Hepatocyte (in vitro differentiated cells): ENCODE measurements at regions not wholly inside any gene's neighbourhood (a gene's known extent, or its start where the extent isn't known, plus 50 kb on each side); places are given as distances from the start of the nearest gene placed in this dataset.

Source experiments
- CTCF ChIP-seq: fragments of 200-600 bp; sonication (generic); IDR thresholded peaks from 2 replicates; pipeline ENCODE4 v1.5.1; 2016; ENCODE audit warnings: antibody characterized with exemption, mild to moderate bottlenecking; ENCODE audit not compliant: poor library complexity
- EZH2 ChIP-seq: fragments of 200-600 bp; sonication (generic); IDR thresholded peaks from 2 replicates; pipeline ENCODE4 v1.6.1; 2016; ENCODE audit warnings: antibody characterized with exemption, mild to moderate bottlenecking, borderline replicate concordance

DNA sequence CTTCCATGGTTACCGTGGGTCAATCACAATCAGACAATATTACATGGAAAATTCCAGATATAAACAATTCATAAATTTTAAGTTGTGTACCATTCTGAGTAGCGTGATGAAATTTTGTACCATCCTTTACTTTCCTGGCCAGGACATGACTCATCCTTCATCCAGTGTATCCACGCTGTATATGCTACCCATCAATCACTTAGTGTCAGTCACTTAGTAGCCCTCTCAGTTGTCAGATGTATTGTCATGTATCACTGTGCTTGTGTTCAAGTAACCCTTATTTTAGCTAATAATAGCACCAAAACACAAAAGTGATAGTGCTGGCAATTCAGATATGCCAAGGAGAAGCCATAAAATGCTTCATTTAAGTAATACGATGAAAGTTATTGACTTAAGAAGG lies 282.6 kb downstream of the CPS1 start:
- no peak for TF ChIP-seq EZH2
- TF ChIP-seq CTCF: no peak
